Colonic mucosa (tissue), 4 donors: ENCODE measurements at regions not wholly inside any gene's neighbourhood (a gene's known extent, or its start where the extent isn't known, plus 50 kb on each side); places are given as distances from the start of the nearest gene placed in this dataset.

ENCODE experiments used
- DNase-seq: peaks from one replicate; pipeline ENCODE4 v3.0.0-alpha.2; 2020
- H3K27ac ChIP-seq: fragments of 200-600 bp; one replicate; pipeline ENCODE4 v1.8.0; 2021
- H3K27me3 ChIP-seq: fragments of 200-600 bp; one replicate; pipeline ENCODE4 v1.8.0; 2021
- H3K36me3 ChIP-seq: fragments of 200-600 bp; one replicate; pipeline ENCODE4 v1.8.0; 2021
- H3K4me1 ChIP-seq: fragments of 200-600 bp; one replicate; pipeline ENCODE4 v1.8.0; 2021; ENCODE audit warnings: mild to moderate bottlenecking
- H3K4me3 ChIP-seq: fragments of 200-600 bp; one replicate; pipeline ENCODE4 v1.8.0; 2021
- H3K9ac ChIP-seq, 2 donors: one replicate each; pipeline ENCODE4 v1.7.0; 2013; ENCODE audit warnings: control low read depth in 2 of 2, low read depth in 2 of 2, low read length in 2 of 2
- H3K9me3 ChIP-seq: fragments of 200-600 bp; one replicate; pipeline ENCODE4 v1.8.0; 2021
- CTCF ChIP-seq: fragments of 200-600 bp; IDR thresholded peaks from one replicate; pipeline ENCODE4 v1.8.0; 2022; ENCODE audit warnings: antibody characterized with exemption, mild to moderate bottlenecking
- intact Hi-C: fragments of 100-400 bp; cut with DNase I; formaldehyde crosslinking; loops from one replicate; pipeline ENCODE4 v1.14.1; 2022
- donor health status: healthy.
- donor health status: DM: no; HTN: no; CAD: no.
- donor health status: DM: no; HTN: no; CAD: no.

- Histone ChIP-seq H3K27me3 (no peaks in the 10 kb centered on the region), H3K4me1 (no peaks in the 10 kb centered on the region), H3K9me3 (no peaks in the 10 kb centered on the region), H3K4me3 (no peak overlapping the region), H3K27ac (no peak overlapping the region), H3K9ac (no peak overlapping the region), H3K36me3 (no peaks in the 10 kb centered on the region)
- no peak for DNase-seq
- TF ChIP-seq CTCF = no peak
- intact Hi-C loops = no loop called here
These were observed 85.6 kb downstream of the SETD4 start for GRCh38 chr21:35974775-35975174.

- Histone ChIP-seq H3K36me3 (no peaks in the 10 kb centered on the region), H3K9me3 (no peaks in the 10 kb centered on the region), H3K4me3 (no peak overlapping the region), H3K27me3 (no peaks in the 10 kb centered on the region), H3K9ac (no peak overlapping the region), H3K27ac (no peak overlapping the region), H3K4me1 (no peaks in the 10 kb centered on the region)
- no peak for DNase-seq
- intact Hi-C loops = no loop called here
- TF ChIP-seq CTCF = no peak
These were observed 88.5 kb downstream of the SETD4 start for GRCh38 chr21:35971824-35972223.

- Histone ChIP-seq H3K27ac (no peak overlapping the region), H3K9ac (no peak overlapping the region), H3K4me3 (no peak overlapping the region), H3K27me3 (no peaks in the 10 kb centered on the region), H3K4me1 (no peaks in the 10 kb centered on the region), H3K36me3 (no peaks in the 10 kb centered on the region), H3K9me3 (no peaks in the 10 kb centered on the region)
- TF ChIP-seq CTCF = no peak
- intact Hi-C loops = no loop called here
- DNase-seq = no peak
These were observed 91.0 kb downstream of the SETD4 start for GRCh38 chr21:35969281-35969680.

GRCh38 chr21:35968564-35968963, 91.8 kb downstream of the SETD4 start:
- TF ChIP-seq CTCF = no peak

GRCh38 chr21:35965699-35966098, 94.6 kb downstream of the SETD4 start:
- no peak for DNase-seq
- Histone ChIP-seq H3K4me1 (no peaks in the 10 kb centered on the region), H3K27ac (no peak overlapping the region), H3K4me3 (no peak overlapping the region), H3K36me3 (no peaks in the 10 kb centered on the region), H3K9me3 (no peaks in the 10 kb centered on the region), H3K9ac (no peak overlapping the region), H3K27me3 (no peaks in the 10 kb centered on the region)
- intact Hi-C loops = no loop called here
- TF ChIP-seq CTCF = no peak

More at GRCh38 chr21:35968564-35968963, 91.8 kb downstream of the SETD4 start:
- Histone ChIP-seq H3K4me3 (no peak overlapping the region), H3K9ac (no peak overlapping the region), H3K27me3 (no peaks in the 10 kb centered on the region), H3K27ac (no peak overlapping the region), H3K36me3 (no peaks in the 10 kb centered on the region), H3K9me3 (no peaks in the 10 kb centered on the region), H3K4me1 (no peaks in the 10 kb centered on the region)
- no peak for DNase-seq
- intact Hi-C loops = no loop called here
